ENCODE measurements at regions not wholly inside any gene's neighbourhood (a gene's known extent, or its start where the extent isn't known, plus 50 kb on each side); places are given as distances from the start of the nearest gene placed in this dataset.

DNA sequence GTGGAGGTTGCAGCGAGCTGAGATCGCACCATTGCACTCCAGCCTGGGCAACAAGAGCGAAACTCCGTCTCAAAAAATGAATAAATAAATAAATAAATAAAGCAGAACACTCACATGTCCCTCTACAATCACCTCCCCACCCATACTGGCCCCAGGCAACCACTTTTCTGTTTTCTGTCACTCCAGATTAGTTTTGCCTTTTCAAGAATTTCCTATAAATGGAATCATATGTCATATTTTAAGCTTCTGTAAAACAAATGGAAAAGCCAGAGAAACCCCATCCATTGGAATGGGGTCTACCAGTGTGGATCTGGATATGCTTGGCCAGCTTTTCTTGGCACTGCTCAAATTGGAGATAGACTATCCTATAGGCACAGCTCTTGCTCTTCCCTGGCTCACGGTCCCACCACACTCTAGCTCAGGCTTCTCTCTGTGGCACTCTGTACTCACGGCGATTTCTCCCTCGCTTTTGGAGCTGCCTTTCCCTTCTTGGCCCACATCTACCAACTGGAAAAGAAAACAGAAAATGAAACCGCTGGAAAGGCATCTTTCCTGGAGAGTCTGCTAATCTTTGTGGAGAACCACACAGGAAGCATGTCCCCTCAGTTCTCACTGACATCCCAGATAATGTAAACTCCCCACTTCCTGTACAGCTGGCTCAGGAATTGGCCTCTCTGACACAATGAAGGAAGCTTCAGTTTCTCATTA lies 210.1 kb downstream of the JCAD start:
- Histone ChIP-seq H3K9ac (ENCODE audit: low read depth, low read length, poor library complexity, severe bottlenecking) (no peak overlapping the region), H3K4me2 (ENCODE audit: low read depth, low read length, poor library complexity, severe bottlenecking) (peak overlapping the region; percentile 48), H3K79me2 (ENCODE audit: insufficient read depth, low read length) (no peaks in the 10 kb centered on the region), H3K9me3 (ENCODE audit: insufficient read depth, low read depth, low read length) (no peaks in the 10 kb centered on the region), H3K36me3 (ENCODE audit: insufficient read depth, low read length) (no peaks in the 10 kb centered on the region), H2AFZ (ENCODE audit: low read length) (no peak overlapping the region), H3K4me3 (ENCODE audit: low read length, poor library complexity, severe bottlenecking) (peak overlapping the region; percentile 27), H3F3A (ENCODE audit: low read depth) (no peaks in the 10 kb centered on the region), H3K9me2 (replicated peaks; ENCODE audit: low read depth, low read length) (no peaks in the 10 kb centered on the region), H3K4me1 (ENCODE audit: insufficient read depth, low read length, poor library complexity, severe bottlenecking) (peaks cover 17% of the 10 kb centered on the region), H3K27me3 (ENCODE audit: insufficient read depth, low read length, poor library complexity, severe bottlenecking) (no peaks in the 10 kb centered on the region), H4K20me1 (ENCODE audit: insufficient read depth, low read length, poor library complexity, severe bottlenecking) (no peaks in the 10 kb centered on the region)
- no peak for TF ChIP-seq EZH2phosphoT487 (IDR thresholded peaks at IDR 0.05; ENCODE audit: borderline replicate concordance)
- TF ChIP-seq, protein P1, sequence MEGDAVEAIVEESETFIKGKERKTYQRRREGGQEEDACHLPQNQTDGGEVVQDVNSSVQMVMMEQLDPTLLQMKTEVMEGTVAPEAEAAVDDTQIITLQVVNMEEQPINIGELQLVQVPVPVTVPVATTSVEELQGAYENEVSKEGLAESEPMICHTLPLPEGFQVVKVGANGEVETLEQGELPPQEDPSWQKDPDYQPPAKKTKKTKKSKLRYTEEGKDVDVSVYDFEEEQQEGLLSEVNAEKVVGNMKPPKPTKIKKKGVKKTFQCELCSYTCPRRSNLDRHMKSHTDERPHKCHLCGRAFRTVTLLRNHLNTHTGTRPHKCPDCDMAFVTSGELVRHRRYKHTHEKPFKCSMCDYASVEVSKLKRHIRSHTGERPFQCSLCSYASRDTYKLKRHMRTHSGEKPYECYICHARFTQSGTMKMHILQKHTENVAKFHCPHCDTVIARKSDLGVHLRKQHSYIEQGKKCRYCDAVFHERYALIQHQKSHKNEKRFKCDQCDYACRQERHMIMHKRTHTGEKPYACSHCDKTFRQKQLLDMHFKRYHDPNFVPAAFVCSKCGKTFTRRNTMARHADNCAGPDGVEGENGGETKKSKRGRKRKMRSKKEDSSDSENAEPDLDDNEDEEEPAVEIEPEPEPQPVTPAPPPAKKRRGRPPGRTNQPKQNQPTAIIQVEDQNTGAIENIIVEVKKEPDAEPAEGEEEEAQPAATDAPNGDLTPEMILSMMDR (conservative IDR thresholded peaks at IDR 0.05; ENCODE audit: low read length) = no peak

DNA sequence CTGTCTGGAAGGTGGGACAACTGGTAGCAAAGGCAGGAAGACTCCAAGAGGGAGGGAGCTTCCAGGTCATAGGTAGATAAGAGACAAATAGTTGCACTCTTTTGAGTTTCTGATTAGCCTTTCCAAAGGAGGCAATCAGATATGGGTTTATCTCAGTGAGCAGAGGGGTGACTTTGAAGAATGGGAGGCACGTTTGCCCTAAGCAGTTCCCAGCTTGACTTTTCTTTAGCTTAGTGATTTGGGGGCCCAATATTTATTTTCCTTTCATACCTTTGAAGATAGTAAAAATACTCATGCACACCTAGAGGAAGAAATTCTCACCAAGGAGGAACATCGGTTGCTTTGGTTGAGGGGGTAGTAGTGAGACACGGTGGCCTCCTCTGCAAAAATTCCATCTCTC lies 212.1 kb upstream of the SVIL start:
- TF ChIP-seq EZH2phosphoT487 (IDR thresholded peaks at IDR 0.05; ENCODE audit: borderline replicate concordance) = no peak
- TF ChIP-seq, protein P1 (conservative IDR thresholded peaks at IDR 0.05; ENCODE audit: low read length) = no peak
- Histone ChIP-seq H2AFZ (ENCODE audit: low read length) (no peak overlapping the region), H3K9ac (ENCODE audit: low read depth, low read length, poor library complexity, severe bottlenecking) (no peak overlapping the region), H3K4me1 (ENCODE audit: insufficient read depth, low read length, poor library complexity, severe bottlenecking) (peaks cover 17% of the 10 kb centered on the region), H3K4me2 (ENCODE audit: low read depth, low read length, poor library complexity, severe bottlenecking) (no peak overlapping the region), H3F3A (ENCODE audit: low read depth) (no peaks in the 10 kb centered on the region), H3K36me3 (ENCODE audit: insufficient read depth, low read length) (no peaks in the 10 kb centered on the region), H3K9me3 (ENCODE audit: insufficient read depth, low read depth, low read length) (no peaks in the 10 kb centered on the region), H3K4me3 (ENCODE audit: low read length, poor library complexity, severe bottlenecking) (no peak overlapping the region), H4K20me1 (ENCODE audit: insufficient read depth, low read length, poor library complexity, severe bottlenecking) (no peaks in the 10 kb centered on the region), H3K27me3 (ENCODE audit: insufficient read depth, low read length, poor library complexity, severe bottlenecking) (no peaks in the 10 kb centered on the region), H3K79me2 (ENCODE audit: insufficient read depth, low read length) (no peaks in the 10 kb centered on the region), H3K9me2 (replicated peaks; ENCODE audit: low read depth, low read length) (no peaks in the 10 kb centered on the region)

DNA sequence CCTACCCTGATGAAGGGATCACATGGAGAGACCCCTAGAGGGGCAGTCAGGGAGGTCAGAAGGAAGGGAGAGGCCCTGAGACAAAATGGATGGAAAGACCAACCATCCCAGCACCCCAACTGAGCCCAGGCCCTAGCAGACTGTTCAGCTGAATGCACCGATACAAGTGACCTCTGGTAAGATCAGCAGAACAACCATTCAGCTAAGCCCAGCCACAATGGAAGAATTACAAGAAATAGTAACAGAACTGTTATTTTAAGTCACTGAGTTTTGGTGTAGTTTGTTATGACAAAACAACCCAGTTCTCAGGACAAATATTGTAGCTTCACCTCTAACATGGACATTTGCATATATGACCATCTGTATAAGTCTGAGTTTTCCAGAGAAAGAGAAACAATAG lies 210.4 kb upstream of the SVIL start:
- Histone ChIP-seq H3K4me2 (ENCODE audit: low read depth, low read length, poor library complexity, severe bottlenecking) (no peak overlapping the region), H3K9me2 (replicated peaks; ENCODE audit: low read depth, low read length) (no peaks in the 10 kb centered on the region), H4K20me1 (ENCODE audit: insufficient read depth, low read length, poor library complexity, severe bottlenecking) (no peaks in the 10 kb centered on the region), H2AFZ (ENCODE audit: low read length) (no peak overlapping the region), H3K79me2 (ENCODE audit: insufficient read depth, low read length) (no peaks in the 10 kb centered on the region), H3F3A (ENCODE audit: low read depth) (no peaks in the 10 kb centered on the region), H3K4me3 (ENCODE audit: low read length, poor library complexity, severe bottlenecking) (no peak overlapping the region), H3K27me3 (ENCODE audit: insufficient read depth, low read length, poor library complexity, severe bottlenecking) (no peaks in the 10 kb centered on the region), H3K9me3 (ENCODE audit: insufficient read depth, low read depth, low read length) (no peaks in the 10 kb centered on the region), H3K9ac (ENCODE audit: low read depth, low read length, poor library complexity, severe bottlenecking) (no peak overlapping the region), H3K4me1 (ENCODE audit: insufficient read depth, low read length, poor library complexity, severe bottlenecking) (peaks cover 11% of the 10 kb centered on the region), H3K36me3 (ENCODE audit: insufficient read depth, low read length) (no peaks in the 10 kb centered on the region)
- TF ChIP-seq EZH2phosphoT487 (IDR thresholded peaks at IDR 0.05; ENCODE audit: borderline replicate concordance) = no peak
- TF ChIP-seq, protein P1 (conservative IDR thresholded peaks at IDR 0.05; ENCODE audit: low read length) = no peak

All from Loucy (cell line).